Fibroblast of skin of abdomen (primary cell): ENCODE measurements at regions not wholly inside any gene's neighbourhood (a gene's known extent, or its start where the extent isn't known, plus 50 kb on each side); places are given as distances from the start of the nearest gene placed in this dataset.

Experiments
- DNase-seq: peaks from one replicate; pipeline ENCODE4 v3.0.0-alpha.2; 2013

DNA sequence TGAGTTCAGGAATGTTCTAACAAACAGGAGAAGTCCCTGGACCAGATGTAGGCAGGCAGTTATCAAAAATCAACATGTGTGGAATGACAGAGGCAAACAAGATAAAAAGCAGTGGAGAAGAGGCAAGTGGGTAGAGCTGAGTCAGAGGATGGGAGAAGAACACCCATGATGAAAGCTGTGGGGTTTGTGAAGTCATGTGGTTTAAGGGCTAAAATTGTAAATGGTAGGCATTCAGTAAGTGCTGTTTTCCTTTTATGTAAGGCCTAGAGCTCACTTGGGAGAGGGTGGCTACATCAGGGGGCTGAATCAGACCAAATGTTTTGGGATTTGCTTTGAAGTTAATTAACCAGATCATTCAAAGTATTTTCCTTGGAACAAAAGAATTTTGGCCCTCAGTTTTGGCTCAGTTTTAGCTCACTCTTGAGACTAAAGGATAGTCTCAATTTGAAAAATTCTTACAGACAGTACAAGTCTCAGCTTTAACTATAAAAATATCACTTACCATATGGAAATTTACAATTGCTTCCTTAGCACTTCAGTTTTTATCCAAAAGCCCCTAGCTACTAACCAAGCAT is 114.5 kb upstream of the PCDH7 start:
- DNase-seq: peak; percentile 41

DNA sequence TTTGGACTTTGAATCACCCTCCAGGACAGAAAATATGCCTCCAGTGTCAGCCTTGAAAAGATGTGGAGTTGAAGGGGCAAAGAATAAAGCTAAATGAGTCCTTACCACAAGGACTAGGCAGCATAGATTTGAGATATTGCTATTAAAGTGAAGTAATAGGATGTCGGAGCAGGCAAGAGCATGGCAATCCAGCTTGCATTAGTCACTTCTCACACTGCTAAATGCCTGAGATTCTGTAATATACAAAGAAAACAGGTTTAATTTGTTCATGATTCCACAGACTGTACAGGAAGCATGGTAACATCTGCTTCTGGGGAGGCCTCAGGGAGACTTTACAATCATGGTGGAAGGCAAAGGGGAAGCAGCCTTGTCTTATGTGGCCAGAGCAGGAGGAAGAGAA is 109.8 kb upstream of the PCDH7 start:
- DNase-seq: peak; percentile 26

DNA sequence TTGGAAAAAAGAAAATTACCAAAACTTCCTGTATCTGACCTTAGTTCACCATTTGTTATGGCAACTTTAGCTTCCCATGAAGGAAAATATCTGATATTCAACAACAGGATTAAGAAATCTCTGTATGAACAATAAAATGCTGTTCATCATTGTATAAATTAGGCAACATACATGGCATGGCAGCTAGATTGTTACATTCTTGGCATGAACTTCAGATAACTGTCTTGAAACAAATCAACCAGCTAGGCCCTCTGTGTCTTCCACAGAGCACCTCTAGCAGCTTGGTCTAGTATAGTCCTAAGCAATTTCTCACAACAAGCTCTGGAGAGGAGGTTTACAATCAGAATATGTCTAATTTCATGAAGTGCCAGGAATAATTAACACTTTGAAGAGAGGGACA is 105.4 kb upstream of the PCDH7 start:
- no peak for DNase-seq

DNA sequence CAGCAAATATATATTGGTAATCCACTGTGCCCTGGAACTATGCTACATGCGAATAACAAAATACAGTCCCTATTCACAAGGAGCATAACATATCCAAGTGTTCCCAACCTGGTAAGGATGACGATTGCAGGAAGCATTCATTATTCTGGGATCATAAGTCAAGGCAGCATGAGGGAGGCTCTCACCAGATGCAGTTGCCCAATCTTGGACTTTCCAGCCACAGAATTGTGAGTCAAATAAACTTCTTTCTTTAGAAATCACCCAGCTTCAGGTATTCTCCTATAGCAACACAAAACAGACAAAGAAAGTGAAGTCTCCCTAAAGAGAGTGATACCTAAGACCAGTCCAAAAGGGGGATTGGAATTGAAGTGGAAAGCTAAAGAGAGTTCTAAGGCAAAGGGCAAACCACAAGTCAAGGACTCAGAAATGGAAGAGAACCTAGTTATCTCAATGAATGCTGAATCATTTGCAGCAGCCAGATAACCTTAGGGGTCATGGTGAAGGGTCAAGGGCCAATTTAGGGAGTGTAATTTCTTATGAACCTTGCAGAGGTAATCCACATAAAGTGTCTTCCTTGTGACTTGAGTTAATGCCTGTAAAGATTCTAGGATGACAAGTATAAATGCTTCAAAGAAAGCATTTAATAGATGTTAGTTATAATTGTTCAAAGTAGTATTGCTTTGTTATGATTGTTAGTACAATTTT is 103.1 kb upstream of the PCDH7 start:
- DNase-seq: peak; percentile 41

DNA sequence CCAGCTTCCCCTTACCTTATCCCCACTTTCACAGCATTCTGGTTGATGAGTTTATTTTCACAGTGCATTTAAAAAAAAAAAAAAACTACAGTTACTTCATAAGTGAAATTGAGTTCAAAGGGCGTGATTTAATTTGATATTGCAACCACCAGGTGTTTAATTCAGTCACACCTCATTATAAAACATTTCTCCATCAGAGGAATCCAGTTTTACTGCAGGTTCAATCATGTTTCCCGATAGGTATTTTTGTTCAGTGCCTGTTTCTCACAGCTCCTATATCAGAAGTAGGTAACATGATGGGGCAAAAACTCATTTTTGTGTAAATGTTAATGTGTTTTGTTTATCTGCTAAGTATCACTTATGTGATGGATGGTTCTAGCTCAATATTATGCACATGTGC is 102.3 kb upstream of the PCDH7 start:
- no peak for DNase-seq

DNA sequence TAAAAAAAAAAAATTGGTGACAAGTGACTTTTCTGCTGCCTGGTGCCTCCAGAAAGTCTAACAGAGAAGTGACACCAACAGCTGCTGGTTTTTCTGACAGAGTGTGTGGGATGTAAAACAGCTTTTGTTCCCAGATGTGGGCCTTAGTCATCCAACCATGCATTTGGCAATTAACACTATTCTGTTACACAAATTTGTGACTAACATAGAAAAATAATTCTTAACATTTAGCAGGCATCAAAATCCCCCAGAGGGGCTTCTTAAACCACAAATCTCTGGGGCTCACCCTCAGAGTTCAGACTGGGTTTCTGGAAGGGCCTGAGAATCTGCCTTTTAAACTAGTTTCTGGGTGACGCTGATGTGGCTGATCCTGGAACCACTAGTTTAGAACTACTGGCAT is 100.5 kb upstream of the PCDH7 start:
- DNase-seq: peak; percentile 38

DNA sequence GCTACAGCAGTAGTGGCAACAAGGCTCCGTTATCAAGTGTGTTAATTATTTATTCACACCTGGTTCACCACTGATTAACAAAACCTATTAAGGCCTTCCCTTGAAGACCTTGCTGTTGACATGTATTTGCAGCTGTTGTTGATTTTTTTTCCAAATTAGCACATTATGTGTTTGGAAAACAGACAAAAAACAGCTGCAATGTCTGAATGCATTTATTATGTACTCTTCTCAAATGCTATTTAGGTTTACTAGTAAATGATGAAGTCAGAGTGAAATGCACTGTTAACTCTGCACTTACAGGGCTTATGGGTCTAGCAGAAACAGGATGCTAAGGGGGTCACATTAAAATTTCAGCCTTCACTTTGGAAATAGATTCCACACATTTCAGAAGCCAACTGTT is 99.5 kb upstream of the PCDH7 start:
- no peak for DNase-seq

DNA sequence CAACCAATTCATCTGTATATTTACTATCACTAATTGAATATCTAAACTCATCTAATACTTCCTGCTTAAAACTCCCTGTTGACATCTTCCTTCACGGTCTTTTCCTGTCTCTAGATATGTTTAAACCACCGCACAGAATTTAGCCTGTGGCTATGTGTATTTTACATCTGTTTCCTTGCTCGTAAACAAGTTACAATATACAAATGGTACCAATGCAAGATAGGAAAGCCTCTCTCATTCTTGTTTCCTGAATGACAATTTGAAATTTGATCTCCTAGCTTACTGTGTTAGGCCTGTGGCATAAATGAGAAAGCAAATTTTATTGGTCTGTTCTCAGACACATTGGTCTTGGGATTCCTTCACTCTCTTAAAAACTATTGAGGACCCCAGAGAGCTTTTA is 89.7 kb upstream of the PCDH7 start:
- no peak for DNase-seq

DNA sequence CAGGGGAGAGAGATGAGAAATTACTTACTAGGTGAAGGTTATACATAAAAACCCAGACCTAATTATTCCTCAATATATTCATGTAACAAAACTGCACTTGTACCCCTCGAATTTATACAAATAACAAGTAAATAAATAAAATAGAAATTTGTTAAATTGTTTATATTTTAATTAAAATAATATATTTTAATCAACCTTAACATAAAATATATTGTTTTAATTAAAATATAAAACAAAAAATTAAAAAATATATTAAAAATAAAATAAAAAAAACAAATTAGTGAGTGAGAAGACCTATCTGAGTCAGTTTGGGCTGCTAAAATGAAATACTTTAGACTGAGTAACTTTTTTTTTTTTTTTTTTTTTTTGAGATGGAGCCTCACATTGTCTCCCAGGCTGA is 87.4 kb upstream of the PCDH7 start:
- DNase-seq: no peak

DNA sequence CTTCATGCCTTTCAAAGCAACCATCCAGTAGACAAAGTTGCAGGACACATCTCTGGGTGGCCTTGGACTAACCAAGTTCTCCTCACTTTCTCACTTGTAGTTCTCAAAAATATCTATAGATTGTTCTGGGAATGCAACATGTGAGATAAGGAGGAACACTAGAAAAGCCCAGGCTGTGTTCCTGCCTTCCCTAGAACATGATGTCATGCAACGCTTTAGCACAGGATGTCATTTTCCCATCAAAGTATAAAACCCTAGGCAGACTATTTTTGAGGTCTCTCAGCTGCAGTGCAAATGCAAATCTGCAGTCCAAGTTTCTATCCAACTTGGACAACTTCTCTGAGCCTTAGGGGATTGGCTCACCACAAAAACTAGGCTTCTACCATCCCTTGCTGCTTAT is 78.8 kb upstream of the PCDH7 start:
- DNase-seq: no peak

DNA sequence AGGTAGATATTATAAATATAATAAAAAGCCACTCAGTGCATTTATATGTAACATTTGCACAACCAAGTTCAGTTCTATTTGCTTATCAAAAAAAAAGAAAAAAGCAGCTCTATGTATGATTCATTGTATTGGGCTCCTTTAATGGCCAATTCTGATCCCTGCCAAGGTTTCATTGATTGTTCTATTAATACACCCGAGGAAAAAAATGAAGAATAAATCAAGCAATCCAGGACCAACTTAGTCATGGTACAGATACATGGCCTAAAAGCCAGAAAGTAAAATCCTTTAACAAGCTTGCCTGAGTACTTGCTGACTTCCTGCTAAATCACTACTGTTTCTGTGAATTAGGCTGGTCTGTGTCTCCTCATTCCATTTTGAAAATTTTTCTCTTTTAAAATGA is 77.6 kb upstream of the PCDH7 start:
- DNase-seq: peak; percentile 2

DNA sequence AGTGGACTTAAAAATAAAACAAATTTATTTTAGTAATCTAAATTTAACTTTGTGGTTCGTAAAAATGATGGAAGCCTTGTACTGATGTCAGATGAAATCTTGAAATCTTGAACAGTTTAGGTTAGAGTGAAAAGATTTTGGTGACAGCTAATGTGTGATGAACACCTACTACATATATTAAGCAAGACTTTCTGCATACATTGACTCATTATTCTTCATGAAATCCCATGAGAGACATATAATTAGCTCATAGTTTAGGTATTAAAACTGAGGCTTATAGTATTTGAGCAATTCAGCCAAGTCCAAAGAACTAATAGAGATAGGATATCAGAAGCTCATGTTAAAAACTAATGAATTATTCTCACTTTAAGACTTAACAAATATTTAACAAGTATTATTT is 66.9 kb upstream of the PCDH7 start:
- DNase-seq: peak; percentile 23

DNA sequence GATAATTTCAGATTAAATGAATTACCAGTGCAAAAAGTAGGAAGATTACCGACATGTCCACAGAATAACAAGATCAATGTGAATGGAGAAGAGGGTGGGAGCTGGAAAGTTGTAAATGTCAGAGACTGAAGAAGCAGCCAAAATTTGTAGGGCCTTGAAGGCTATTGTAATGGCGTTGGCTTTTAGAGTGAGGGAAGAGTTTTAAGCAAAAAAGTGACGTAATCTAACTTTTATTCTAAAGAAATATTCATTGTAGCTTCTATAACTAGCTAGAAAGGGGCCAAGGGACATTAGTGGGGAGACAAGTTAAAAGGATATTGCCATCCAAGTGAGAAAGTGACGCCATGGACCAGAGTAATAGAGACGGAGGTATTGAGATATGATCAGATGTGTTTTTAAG is 63.3 kb upstream of the PCDH7 start:
- no peak for DNase-seq

DNA sequence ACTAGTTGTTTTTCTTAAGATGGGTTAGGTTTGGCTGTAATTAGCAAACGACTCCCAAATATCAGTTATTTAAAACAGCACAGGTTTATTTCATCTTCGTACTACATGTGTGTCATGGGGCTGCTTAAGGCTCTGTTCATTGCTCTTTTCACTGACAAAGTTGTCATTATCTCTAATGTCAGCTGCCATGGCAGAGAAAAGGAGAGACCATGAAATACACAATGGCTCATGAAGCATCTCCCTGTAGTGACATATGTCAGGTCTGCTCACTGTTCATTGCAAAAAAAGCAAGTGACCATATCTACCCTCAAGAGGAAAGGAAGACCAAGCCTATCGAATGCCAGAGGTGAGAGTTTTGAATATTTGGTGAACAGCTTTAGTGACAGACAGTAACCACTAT is 52.2 kb upstream of the PCDH7 start:
- no peak for DNase-seq

DNA sequence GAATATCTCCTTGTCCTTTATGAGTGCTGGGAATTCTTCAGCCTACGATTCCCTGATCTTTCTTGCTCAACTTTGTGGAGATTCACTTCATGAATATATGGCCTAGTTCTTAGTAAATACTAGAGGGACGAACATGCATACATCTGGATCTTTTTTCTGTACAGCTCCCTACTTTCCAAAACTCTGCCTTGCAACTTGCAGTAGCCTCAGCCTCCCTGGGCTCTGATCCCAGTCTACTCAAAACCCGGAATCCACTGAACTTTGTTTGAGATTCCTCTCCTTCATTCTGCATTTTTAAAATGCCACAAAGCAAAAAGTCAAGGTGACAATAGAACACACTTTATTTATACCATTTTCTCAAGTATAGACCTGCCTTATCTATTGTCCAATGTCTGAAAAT is 50.0 kb upstream of the PCDH7 start:
- DNase-seq: no peak
